GM06990 (cell line): ENCODE measurements at regions not wholly inside any gene's neighbourhood (a gene's known extent, or its start where the extent isn't known, plus 50 kb on each side); places are given as distances from the start of the nearest gene placed in this dataset.

Source experiments
- DNase-seq: peaks from one replicate; pipeline ENCODE4 v3.0.0-alpha.2; 2011; ENCODE audit not compliant: insufficient read length; ENCODE audit errors: extremely low read depth
- H3K27me3 ChIP-seq: replicated peaks from 2 replicates; pipeline ENCODE4 v1.6.0; 2011; ENCODE audit warnings: low read length; ENCODE audit not compliant: control insufficient read depth, insufficient read depth
- H3K36me3 ChIP-seq: 2 replicates; pipeline ENCODE4 v1.5.1; 2011; ENCODE audit warnings: low read length; ENCODE audit not compliant: control insufficient read depth, insufficient read depth
- H3K4me3 ChIP-seq: replicated peaks from 2 replicates; pipeline ENCODE4 v1.5.1; 2011; ENCODE audit warnings: low read depth, mild to moderate bottlenecking, control low read depth, low read length
- CTCF ChIP-seq: IDR thresholded peaks from 2 replicates; pipeline ENCODE4 v1.5.1; 2011; ENCODE audit warnings: low read length, control low read depth, mild to moderate bottlenecking, inconsistent platforms; ENCODE audit not compliant: insufficient read depth, poor library complexity, severe bottlenecking

- no peaks in the 10 kb centered on the region for H3K27me3 ChIP-seq
- no peaks in the 10 kb centered on the region for H3K36me3 ChIP-seq
- no peak for DNase-seq
- H3K4me3 ChIP-seq, result no peak overlapping the region
- no peak for TF ChIP-seq CTCF
These were observed 103.5 kb upstream of the CCDC54 start for GRCh38 chr3:107273771-107274170.

GRCh38 chr3:107275511-107275910 lies 101.7 kb upstream of the CCDC54 start:
- Histone ChIP-seq H3K27me3 (no peaks in the 10 kb centered on the region), H3K36me3 (no peaks in the 10 kb centered on the region), H3K4me3 (no peak overlapping the region)
- no peak for DNase-seq
- no peak for TF ChIP-seq CTCF

GRCh38 chr3:107283948-107284347 lies 93.3 kb upstream of the CCDC54 start:
- Histone ChIP-seq H3K4me3 (no peak overlapping the region), H3K36me3 (no peaks in the 10 kb centered on the region), H3K27me3 (no peaks in the 10 kb centered on the region)
- TF ChIP-seq CTCF, result no peak
- DNase-seq, result no peak

- TF ChIP-seq CTCF, result no peak
- H3K36me3 ChIP-seq, result no peaks in the 10 kb centered on the region
- no peak for DNase-seq
- H3K4me3 ChIP-seq, result no peak overlapping the region
- H3K27me3 ChIP-seq, result no peaks in the 10 kb centered on the region
These were observed 92.6 kb upstream of the CCDC54 start for GRCh38 chr3:107284612-107285011.

GRCh38 chr3:107285197-107285596 lies 92.0 kb upstream of the CCDC54 start:
- TF ChIP-seq CTCF, result no peak
- Histone ChIP-seq H3K27me3 (no peaks in the 10 kb centered on the region), H3K36me3 (no peaks in the 10 kb centered on the region), H3K4me3 (no peak overlapping the region)
- no peak for DNase-seq

- Histone ChIP-seq H3K36me3 (no peaks in the 10 kb centered on the region), H3K27me3 (no peaks in the 10 kb centered on the region), H3K4me3 (no peak overlapping the region)
- no peak for DNase-seq
- no peak for TF ChIP-seq CTCF
These were observed 87.9 kb upstream of the CCDC54 start for GRCh38 chr3:107289354-107289753.
